ENCODE measurements at regions not wholly inside any gene's neighbourhood (a gene's known extent, or its start where the extent isn't known, plus 50 kb on each side); places are given as distances from the start of the nearest gene placed in this dataset.

GRCh38 chr2:65867446-65867845, 435.0 kb upstream of the SPRED2 start:
- Histone ChIP-seq H3F3A (ENCODE audit: insufficient read depth, low read length) (no peaks in the 10 kb centered on the region), H3K9me3 (replicated peaks; ENCODE audit: insufficient read depth, low read length) (no peaks in the 10 kb centered on the region), H3K36me3 (replicated peaks; ENCODE audit: insufficient read depth, low read length) (no peaks in the 10 kb centered on the region), H2AFZ (ENCODE audit: low read length) (no peak overlapping the region), H3K27me3 (replicated peaks; ENCODE audit: insufficient read depth, low read length) (no peaks in the 10 kb centered on the region), H3K79me2 (ENCODE audit: low read length) (no peaks in the 10 kb centered on the region), H3K4me2 (ENCODE audit: low read depth, low read length) (no peak overlapping the region), H3K4me3 (ENCODE audit: low read length) (no peak overlapping the region), H3K9me2 (replicated peaks; ENCODE audit: insufficient read depth, low read length) (no peaks in the 10 kb centered on the region), H3K27ac (ENCODE audit: low read length) (no peak overlapping the region), H3K4me1 (ENCODE audit: low read length) (no peaks in the 10 kb centered on the region), H3K9ac (ENCODE audit: low read length) (no peak overlapping the region), H4K20me1 (ENCODE audit: insufficient read depth, low read length) (no peaks in the 10 kb centered on the region)
- TF ChIP-seq CTCF (IDR thresholded peaks at IDR 0.05; ENCODE audit: low read length) (no peak), EZH2 (optimal IDR thresholded peaks at IDR 0.05; ENCODE audit: low read depth, low read length) (no peak), EZH2phosphoT487 (IDR thresholded peaks at IDR 0.05; ENCODE audit: low read length) (no peak)
- DNase-seq = no peak

GRCh38 chr2:65866148-65866547, 433.7 kb upstream of the SPRED2 start:
- TF ChIP-seq EZH2phosphoT487 (IDR thresholded peaks at IDR 0.05; ENCODE audit: low read length) (no peak), EZH2 (optimal IDR thresholded peaks at IDR 0.05; ENCODE audit: low read depth, low read length) (no peak), CTCF (IDR thresholded peaks at IDR 0.05; ENCODE audit: low read length) (no peak)
- H3K79me2 ChIP-seq (ENCODE audit: low read length) = no peaks in the 10 kb centered on the region
- H3F3A ChIP-seq (ENCODE audit: insufficient read depth, low read length) = no peaks in the 10 kb centered on the region
- no peaks in the 10 kb centered on the region for H3K9me3 ChIP-seq (replicated peaks; ENCODE audit: insufficient read depth, low read length)
- H2AFZ ChIP-seq (ENCODE audit: low read length) = no peak overlapping the region
- no peaks in the 10 kb centered on the region for H3K4me1 ChIP-seq (ENCODE audit: low read length)
- no peak overlapping the region for H3K4me3 ChIP-seq (ENCODE audit: low read length)
- H4K20me1 ChIP-seq (ENCODE audit: insufficient read depth, low read length) = no peaks in the 10 kb centered on the region
- DNase-seq = no peak
- H3K27ac ChIP-seq (ENCODE audit: low read length) = no peak overlapping the region
- H3K36me3 ChIP-seq (replicated peaks; ENCODE audit: insufficient read depth, low read length) = no peaks in the 10 kb centered on the region
- no peak overlapping the region for H3K4me2 ChIP-seq (ENCODE audit: low read depth, low read length)
- H3K9ac ChIP-seq (ENCODE audit: low read length) = no peak overlapping the region
- no peaks in the 10 kb centered on the region for H3K9me2 ChIP-seq (replicated peaks; ENCODE audit: insufficient read depth, low read length)
- H3K27me3 ChIP-seq (replicated peaks; ENCODE audit: insufficient read depth, low read length) = no peaks in the 10 kb centered on the region

GRCh38 chr2:65864619-65865018, 432.2 kb upstream of the SPRED2 start:
- Histone ChIP-seq H3K4me1 (ENCODE audit: low read length) (no peaks in the 10 kb centered on the region), H3K4me3 (ENCODE audit: low read length) (no peak overlapping the region), H3K36me3 (replicated peaks; ENCODE audit: insufficient read depth, low read length) (no peaks in the 10 kb centered on the region), H2AFZ (ENCODE audit: low read length) (no peak overlapping the region), H3K79me2 (ENCODE audit: low read length) (no peaks in the 10 kb centered on the region), H3K4me2 (ENCODE audit: low read depth, low read length) (no peak overlapping the region), H3K9me2 (replicated peaks; ENCODE audit: insufficient read depth, low read length) (no peaks in the 10 kb centered on the region), H3K9me3 (replicated peaks; ENCODE audit: insufficient read depth, low read length) (no peaks in the 10 kb centered on the region), H3K9ac (ENCODE audit: low read length) (no peak overlapping the region), H3F3A (ENCODE audit: insufficient read depth, low read length) (no peaks in the 10 kb centered on the region), H4K20me1 (ENCODE audit: insufficient read depth, low read length) (no peaks in the 10 kb centered on the region), H3K27me3 (replicated peaks; ENCODE audit: insufficient read depth, low read length) (no peaks in the 10 kb centered on the region), H3K27ac (ENCODE audit: low read length) (no peak overlapping the region)
- DNase-seq = no peak
- TF ChIP-seq EZH2phosphoT487 (IDR thresholded peaks at IDR 0.05; ENCODE audit: low read length) = no peak
- no peak for TF ChIP-seq CTCF (IDR thresholded peaks at IDR 0.05; ENCODE audit: low read length)
- no peak for TF ChIP-seq EZH2 (optimal IDR thresholded peaks at IDR 0.05; ENCODE audit: low read depth, low read length)
